Mesothelial cell of epicardium (in vitro differentiated cells): ENCODE measurements at regions not wholly inside any gene's neighbourhood (a gene's known extent, or its start where the extent isn't known, plus 50 kb on each side); places are given as distances from the start of the nearest gene placed in this dataset.

Experiments used
- DNase-seq, 2 experiments: peaks; one replicate each; pipeline ENCODE4 v3.0.0; 2021; ENCODE audit warnings: low spot score in 2 of 2; ENCODE audit not compliant: unreplicated experiment in 2 of 2
- H3K27ac Mint-ChIP-seq: 2 replicates; pipeline ENCODE4 v1.8.0; 2021; ENCODE audit warnings: mixed read lengths
- H3K27me3 Mint-ChIP-seq: 2 replicates; pipeline ENCODE4 v1.8.0; 2021; ENCODE audit warnings: low read depth, mixed read lengths
- H3K36me3 Mint-ChIP-seq: 2 replicates; pipeline ENCODE4 v1.8.0; 2021; ENCODE audit warnings: mixed read lengths
- H3K4me1 Mint-ChIP-seq: 2 replicates; pipeline ENCODE4 v1.8.0; 2021; ENCODE audit warnings: mixed read lengths
- H3K4me3 Mint-ChIP-seq: 2 replicates; pipeline ENCODE4 v1.8.0; 2021; ENCODE audit warnings: mild to moderate bottlenecking, moderate library complexity, mixed read lengths
- H3K9me3 Mint-ChIP-seq: 2 replicates; pipeline ENCODE4 v1.8.0; 2021; ENCODE audit warnings: mixed read lengths
- CTCF ChIP-seq: fragments of 200-600 bp; sonication (generic); IDR thresholded peaks from one replicate; pipeline ENCODE4 v1.5.0; 2021; ENCODE audit warnings: antibody characterized with exemption; ENCODE audit not compliant: unreplicated experiment

- Mint-ChIP-seq H3K4me1 (peaks cover 5% of the 10 kb centered on the region), H3K27ac (no peak overlapping the region), H3K36me3 (no peaks in the 10 kb centered on the region), H3K9me3 (no peaks in the 10 kb centered on the region), H3K27me3 (no peaks in the 10 kb centered on the region), H3K4me3 (no peak overlapping the region)
- TF ChIP-seq CTCF: no peak
- DNase-seq: no peak
These were observed 453.0 kb downstream of the EFNA5 start for GRCh38 chr5:107217721-107218130.

GRCh38 chr5:107216587-107216986, 454.1 kb downstream of the EFNA5 start:
- H3K9me3 Mint-ChIP-seq: no peaks in the 10 kb centered on the region
- H3K27ac Mint-ChIP-seq: no peak overlapping the region
- H3K36me3 Mint-ChIP-seq: no peaks in the 10 kb centered on the region

GRCh38 chr5:107215611-107216010, 455.1 kb downstream of the EFNA5 start:
- Mint-ChIP-seq H3K4me3 (no peak overlapping the region), H3K27me3 (no peaks in the 10 kb centered on the region), H3K4me1 (peaks cover 5% of the 10 kb centered on the region), H3K27ac (no peak overlapping the region), H3K9me3 (no peaks in the 10 kb centered on the region), H3K36me3 (no peaks in the 10 kb centered on the region)
- DNase-seq: no peak
- TF ChIP-seq CTCF: no peak

More at GRCh38 chr5:107216587-107216986, 454.1 kb downstream of the EFNA5 start:
- DNase-seq: no peak
- no peak overlapping the region for H3K4me3 Mint-ChIP-seq
- no peaks in the 10 kb centered on the region for H3K27me3 Mint-ChIP-seq
- H3K4me1 Mint-ChIP-seq: peaks cover 5% of the 10 kb centered on the region
- no peak for TF ChIP-seq CTCF

GRCh38 chr5:107213025-107213424, 457.7 kb downstream of the EFNA5 start:
- peaks cover 2% of the 10 kb centered on the region for H3K4me1 Mint-ChIP-seq
- no peak overlapping the region for H3K4me3 Mint-ChIP-seq
- H3K9me3 Mint-ChIP-seq: peaks cover 1% of the 10 kb centered on the region
- H3K36me3 Mint-ChIP-seq: no peaks in the 10 kb centered on the region
- H3K27ac Mint-ChIP-seq: no peak overlapping the region
- TF ChIP-seq CTCF: no peak
- H3K27me3 Mint-ChIP-seq: no peaks in the 10 kb centered on the region
- DNase-seq: no peak

- TF ChIP-seq CTCF: no peak
- H3K27me3 Mint-ChIP-seq: no peaks in the 10 kb centered on the region
- peaks cover 3% of the 10 kb centered on the region for H3K36me3 Mint-ChIP-seq
- peaks cover 6% of the 10 kb centered on the region for H3K9me3 Mint-ChIP-seq
- H3K4me1 Mint-ChIP-seq: peaks cover 2% of the 10 kb centered on the region
- no peak overlapping the region for H3K4me3 Mint-ChIP-seq
- no peak for DNase-seq
- H3K27ac Mint-ChIP-seq: no peak overlapping the region
These were observed 459.1 kb downstream of the EFNA5 start for GRCh38 chr5:107211630-107212029.

GRCh38 chr5:107208867-107209266, 461.9 kb downstream of the EFNA5 start:
- H3K9me3 Mint-ChIP-seq: peaks cover 6% of the 10 kb centered on the region

More at GRCh38 chr5:107208867-107209266, 461.9 kb downstream of the EFNA5 start:
- Mint-ChIP-seq H3K4me3 (no peak overlapping the region), H3K27ac (no peak overlapping the region), H3K4me1 (peaks cover 10% of the 10 kb centered on the region), H3K27me3 (no peaks in the 10 kb centered on the region), H3K36me3 (peaks cover 3% of the 10 kb centered on the region)
- DNase-seq: no peak
- no peak for TF ChIP-seq CTCF
